ENCODE measurements at regions not wholly inside any gene's neighbourhood (a gene's known extent, or its start where the extent isn't known, plus 50 kb on each side); places are given as distances from the start of the nearest gene placed in this dataset.

- Histone ChIP-seq H3K4me3 (ENCODE audit: control insufficient read depth in 2 of 3, extremely low read depth in 1 of 3, insufficient read depth in 2 of 3, low read depth in 1 of 3, low read length in 3 of 3) (no peak overlapping the region), H3K36me3 (ENCODE audit: control insufficient read depth in 2 of 2, extremely low read depth in 1 of 2, insufficient read depth in 2 of 2, low read length in 2 of 2) (no peaks in the 10 kb centered on the region), H3K4me2 (ENCODE audit: control insufficient read depth, extremely low read depth, insufficient read depth, low read depth, low read length) (no peak overlapping the region), H2AFZ (ENCODE audit: control insufficient read depth, low read length) (no peak overlapping the region), H3K79me2 (ENCODE audit: control insufficient read depth, insufficient read depth, low read length) (no peaks in the 10 kb centered on the region), H3K27me3 (ENCODE audit: control insufficient read depth, extremely low read depth, insufficient read depth, low read length) (peaks cover 3% of the 10 kb centered on the region), H3K9me1 (ENCODE audit: control insufficient read depth, extremely low read depth, insufficient read depth, low read length) (no peaks in the 10 kb centered on the region), H3K27ac (ENCODE audit: control insufficient read depth, insufficient read depth, low read length) (no peak overlapping the region), H3K9ac (ENCODE audit: control insufficient read depth, extremely low read depth, insufficient read depth, low read length) (no peak overlapping the region), H3K4me1 (ENCODE audit: control insufficient read depth, extremely low read depth, insufficient read depth, low read length) (peaks cover 10% of the 10 kb centered on the region), H3K9me3 (ENCODE audit: control insufficient read depth, low read depth, low read length) (no peaks in the 10 kb centered on the region), H4K20me1 (ENCODE audit: control insufficient read depth, extremely low read depth, insufficient read depth, low read length) (no peaks in the 10 kb centered on the region)
- DNase-seq (ENCODE audit: low read depth, low spot score) (no peak), FAIRE-seq (no peak)
- dilution Hi-C loops (cut with MboI; ENCODE audit: extremely low pct_ligation_motif_present, low sequenced_read_pairs) = no loop called here
- TF ChIP-seq CTCF (optimal IDR thresholded peaks at IDR 0.05 in 1 of 3, IDR thresholded peaks at IDR 0.05 in 1 of 3, conservative IDR thresholded peaks at IDR 0.05 in 1 of 3; ENCODE audit: extremely low read depth in 1 of 3, insufficient read depth in 2 of 3, low read length in 3 of 3) (no peak), EZH2 (IDR thresholded peaks at IDR 0.05; ENCODE audit: low read length) (no peak)
Observed at GRCh38 chr6:156387472-156387871, 389.7 kb upstream of the ARID1B start.

GRCh38 chr6:156383059-156383458, 394.1 kb upstream of the ARID1B start:
- Histone ChIP-seq H3K9me1 (ENCODE audit: control insufficient read depth, extremely low read depth, insufficient read depth, low read length) (no peaks in the 10 kb centered on the region), H3K9ac (ENCODE audit: control insufficient read depth, extremely low read depth, insufficient read depth, low read length) (no peak overlapping the region), H3K4me3 (ENCODE audit: control insufficient read depth in 2 of 3, extremely low read depth in 1 of 3, insufficient read depth in 2 of 3, low read depth in 1 of 3, low read length in 3 of 3) (no peak overlapping the region), H3K79me2 (ENCODE audit: control insufficient read depth, insufficient read depth, low read length) (no peaks in the 10 kb centered on the region), H3K36me3 (ENCODE audit: control insufficient read depth in 2 of 2, extremely low read depth in 1 of 2, insufficient read depth in 2 of 2, low read length in 2 of 2) (no peaks in the 10 kb centered on the region), H3K4me1 (ENCODE audit: control insufficient read depth, extremely low read depth, insufficient read depth, low read length) (no peaks in the 10 kb centered on the region), H3K27me3 (ENCODE audit: control insufficient read depth, extremely low read depth, insufficient read depth, low read length) (no peaks in the 10 kb centered on the region), H3K27ac (ENCODE audit: control insufficient read depth, insufficient read depth, low read length) (no peak overlapping the region), H2AFZ (ENCODE audit: control insufficient read depth, low read length) (no peak overlapping the region), H4K20me1 (ENCODE audit: control insufficient read depth, extremely low read depth, insufficient read depth, low read length) (no peaks in the 10 kb centered on the region), H3K9me3 (ENCODE audit: control insufficient read depth, low read depth, low read length) (no peaks in the 10 kb centered on the region), H3K4me2 (ENCODE audit: control insufficient read depth, extremely low read depth, insufficient read depth, low read depth, low read length) (no peak overlapping the region)
- dilution Hi-C loops (cut with MboI; ENCODE audit: extremely low pct_ligation_motif_present, low sequenced_read_pairs) = no loop called here
- FAIRE-seq (no peak), DNase-seq (ENCODE audit: low read depth, low spot score) (no peak)
- TF ChIP-seq EZH2 (IDR thresholded peaks at IDR 0.05; ENCODE audit: low read length) = no peak
- no peak for TF ChIP-seq CTCF (optimal IDR thresholded peaks at IDR 0.05 in 1 of 3, IDR thresholded peaks at IDR 0.05 in 1 of 3, conservative IDR thresholded peaks at IDR 0.05 in 1 of 3; ENCODE audit: extremely low read depth in 1 of 3, insufficient read depth in 2 of 3, low read length in 3 of 3)

Measured in keratinocyte (primary cell).